PFSK-1 (cell line): ENCODE measurements at regions not wholly inside any gene's neighbourhood (a gene's known extent, or its start where the extent isn't known, plus 50 kb on each side); places are given as distances from the start of the nearest gene placed in this dataset.

ENCODE experiments used
- POLR2AphosphoS5 ChIP-seq: IDR thresholded peaks from 2 replicates; pipeline ENCODE4 v1.6.1; 2012; ENCODE audit warnings: low read depth, mild to moderate bottlenecking, control low read depth, low read length, moderate library complexity
- SIN3A ChIP-seq: IDR thresholded peaks from 2 replicates; pipeline ENCODE4 v1.6.1; 2012; ENCODE audit warnings: mild to moderate bottlenecking, low read length, moderate library complexity, borderline replicate concordance; ENCODE audit not compliant: insufficient read depth

- TF ChIP-seq SIN3A (no peak), POLR2AphosphoS5 (no peak)
These were observed 721.0 kb downstream of the OTOL1 start for GRCh38 chr3:162217647-162218046.
